ENCODE measurements at regions not wholly inside any gene's neighbourhood (a gene's known extent, or its start where the extent isn't known, plus 50 kb on each side); places are given as distances from the start of the nearest gene placed in this dataset.

- Histone ChIP-seq H3K27ac (no peak overlapping the region), H3K4me3 (no peak overlapping the region), H3K4me1 (no peaks in the 10 kb centered on the region), H3K36me3 (no peaks in the 10 kb centered on the region), H3K27me3 (ENCODE audit: low read depth) (no peaks in the 10 kb centered on the region), H3K9me3 (no peaks in the 10 kb centered on the region)
- TF ChIP-seq, protein P1, sequence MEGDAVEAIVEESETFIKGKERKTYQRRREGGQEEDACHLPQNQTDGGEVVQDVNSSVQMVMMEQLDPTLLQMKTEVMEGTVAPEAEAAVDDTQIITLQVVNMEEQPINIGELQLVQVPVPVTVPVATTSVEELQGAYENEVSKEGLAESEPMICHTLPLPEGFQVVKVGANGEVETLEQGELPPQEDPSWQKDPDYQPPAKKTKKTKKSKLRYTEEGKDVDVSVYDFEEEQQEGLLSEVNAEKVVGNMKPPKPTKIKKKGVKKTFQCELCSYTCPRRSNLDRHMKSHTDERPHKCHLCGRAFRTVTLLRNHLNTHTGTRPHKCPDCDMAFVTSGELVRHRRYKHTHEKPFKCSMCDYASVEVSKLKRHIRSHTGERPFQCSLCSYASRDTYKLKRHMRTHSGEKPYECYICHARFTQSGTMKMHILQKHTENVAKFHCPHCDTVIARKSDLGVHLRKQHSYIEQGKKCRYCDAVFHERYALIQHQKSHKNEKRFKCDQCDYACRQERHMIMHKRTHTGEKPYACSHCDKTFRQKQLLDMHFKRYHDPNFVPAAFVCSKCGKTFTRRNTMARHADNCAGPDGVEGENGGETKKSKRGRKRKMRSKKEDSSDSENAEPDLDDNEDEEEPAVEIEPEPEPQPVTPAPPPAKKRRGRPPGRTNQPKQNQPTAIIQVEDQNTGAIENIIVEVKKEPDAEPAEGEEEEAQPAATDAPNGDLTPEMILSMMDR (IDR thresholded peaks at IDR 0.05) = no peak
- intact Hi-C loops (cut with DNase I) = no loop called here
- ATAC-seq (no peak), DNase-seq (no peak)
Observed at GRCh38 chr1:216944864-216945510, 221.8 kb upstream of the ESRRG start.

GRCh38 chr1:216937491-216937890 lies 214.3 kb upstream of the ESRRG start:
- ATAC-seq = no peak
- intact Hi-C loops (cut with DNase I) = no loop called here
- H3K9me3 ChIP-seq = no peaks in the 10 kb centered on the region

GRCh38 chr1:216936779-216937178 lies 213.6 kb upstream of the ESRRG start:
- Histone ChIP-seq H3K27me3 (ENCODE audit: low read depth) (no peaks in the 10 kb centered on the region), H3K36me3 (no peaks in the 10 kb centered on the region), H3K4me1 (no peaks in the 10 kb centered on the region), H3K9me3 (no peaks in the 10 kb centered on the region), H3K4me3 (no peak overlapping the region), H3K27ac (no peak overlapping the region)
- TF ChIP-seq, protein P1 (IDR thresholded peaks at IDR 0.05) = no peak
- intact Hi-C loops (cut with DNase I) = no loop called here
- no peak for ATAC-seq
- DNase-seq = no peak

More at GRCh38 chr1:216937491-216937890, 214.3 kb upstream of the ESRRG start:
- no peak overlapping the region for H3K27ac ChIP-seq
- H3K4me3 ChIP-seq = no peak overlapping the region
- DNase-seq = no peak
- H3K36me3 ChIP-seq = no peaks in the 10 kb centered on the region
- TF ChIP-seq, protein P1 (IDR thresholded peaks at IDR 0.05) = no peak
- H3K27me3 ChIP-seq (ENCODE audit: low read depth) = no peaks in the 10 kb centered on the region
- no peaks in the 10 kb centered on the region for H3K4me1 ChIP-seq

DNA sequence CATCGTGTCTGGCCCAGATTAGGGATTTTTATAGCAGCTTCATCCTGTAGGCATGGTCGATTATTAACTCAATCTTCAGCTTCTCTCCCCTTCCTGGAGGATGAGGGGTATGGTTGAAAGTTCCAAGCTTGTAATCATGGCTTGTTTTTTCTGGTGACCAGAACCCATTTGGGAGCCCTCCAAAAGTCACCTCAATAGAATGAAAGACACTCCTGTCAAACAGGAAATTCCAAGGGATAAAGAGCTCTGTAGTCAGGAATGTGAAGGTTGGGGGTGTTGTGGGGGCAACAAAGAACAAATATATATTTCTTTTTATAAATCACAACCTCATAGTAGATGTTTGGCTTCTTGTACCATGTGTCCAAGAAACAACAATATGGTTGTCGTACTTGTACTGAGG lies 212.7 kb upstream of the ESRRG start:
- no peaks in the 10 kb centered on the region for H3K4me1 ChIP-seq
- no peak overlapping the region for H3K27ac ChIP-seq
- intact Hi-C loops (cut with DNase I) = no loop called here
- H3K9me3 ChIP-seq = no peaks in the 10 kb centered on the region
- DNase-seq (no peak), ATAC-seq (no peak)
- H3K27me3 ChIP-seq (ENCODE audit: low read depth) = no peaks in the 10 kb centered on the region
- H3K4me3 ChIP-seq = no peak overlapping the region
- H3K36me3 ChIP-seq = no peaks in the 10 kb centered on the region
- TF ChIP-seq, protein P1 (IDR thresholded peaks at IDR 0.05) = no peak

- intact Hi-C loops (cut with DNase I) = no loop called here
- Histone ChIP-seq H3K9me3 (no peaks in the 10 kb centered on the region), H3K36me3 (no peaks in the 10 kb centered on the region), H3K4me3 (no peak overlapping the region), H3K27me3 (ENCODE audit: low read depth) (no peaks in the 10 kb centered on the region), H3K4me1 (no peaks in the 10 kb centered on the region), H3K27ac (no peak overlapping the region)
- TF ChIP-seq, protein P1 (IDR thresholded peaks at IDR 0.05) = no peak
- DNase-seq (no peak), ATAC-seq (no peak)
Observed at GRCh38 chr1:216932424-216932823, 209.2 kb upstream of the ESRRG start.

Measured in lower lobe of right lung (tissue), 2 donors.